Liver (tissue), 8 donors: ENCODE measurements at regions not wholly inside any gene's neighbourhood (a gene's known extent, or its start where the extent isn't known, plus 50 kb on each side); places are given as distances from the start of the nearest gene placed in this dataset.

Experiments used
- DNase-seq: peaks from one replicate; pipeline ENCODE4 v3.0.0-alpha.2; 2017; ENCODE audit warnings: low spot score
- H3K27ac ChIP-seq, 2 donors: one replicate each; pipeline ENCODE4 v1.7.0; 2013; ENCODE audit warnings: inconsistent platforms in 2 of 2, low read length in 2 of 2, control low read depth in 1 of 2, low read depth in 1 of 2, mild to moderate bottlenecking in 1 of 2
- H3K27me3 ChIP-seq, 4 donors: one replicate each; pipeline versions ENCODE4 v1.6.1 to v1.7.0; 2013; ENCODE audit warnings: low read length in 3 of 4, inconsistent platforms in 1 of 4, mild to moderate bottlenecking in 1 of 4, moderate library complexity in 1 of 4; ENCODE audit not compliant: control insufficient read depth in 4 of 4, insufficient read depth in 4 of 4
- H3K36me3 ChIP-seq, 4 donors: one replicate each; pipeline versions ENCODE4 v1.6.1 to v1.7.0; 2013; ENCODE audit warnings: low read length in 3 of 4, mild to moderate bottlenecking in 3 of 4, low read depth in 1 of 4, moderate library complexity in 1 of 4; ENCODE audit not compliant: control insufficient read depth in 4 of 4, insufficient read depth in 3 of 4
- H3K4me1 ChIP-seq, 4 donors: one replicate each; pipeline versions ENCODE4 v1.6.1 to v1.7.0; 2013; ENCODE audit warnings: low read length in 3 of 4, mild to moderate bottlenecking in 3 of 4, moderate library complexity in 1 of 4; ENCODE audit not compliant: control insufficient read depth in 4 of 4, insufficient read depth in 4 of 4
- H3K4me3 ChIP-seq, 3 donors: one replicate each; pipeline versions ENCODE4 v1.6.1 to v1.7.0; 2013; ENCODE audit warnings: low read length in 3 of 3, control low read depth in 1 of 3, low read depth in 1 of 3, mild to moderate bottlenecking in 1 of 3
- H3K9ac ChIP-seq, 2 donors: one replicate each; pipeline ENCODE4 v1.7.0; 2013; ENCODE audit warnings: low read length in 2 of 2, mild to moderate bottlenecking in 2 of 2, moderate library complexity in 2 of 2, control low read depth in 1 of 2, low read depth in 1 of 2
- H3K9me3 ChIP-seq, 4 donors: one replicate each; pipeline versions ENCODE4 v1.6.1 to v1.7.0; 2013; ENCODE audit warnings: low read length in 3 of 4; ENCODE audit not compliant: control insufficient read depth in 4 of 4
- FOXA1 ChIP-seq: IDR thresholded peaks from 2 replicates; pipeline ENCODE4 v1.6.1; 2016; ENCODE audit warnings: antibody characterized with exemption
- FOXA2 ChIP-seq: IDR thresholded peaks from 2 replicates; pipeline ENCODE4 v1.6.1; 2016; ENCODE audit warnings: antibody characterized with exemption
- GABPA ChIP-seq, 2 donors: IDR thresholded peaks in 1 of 2; conservative IDR thresholded peaks in 1 of 2; 2 replicates each; pipeline ENCODE4 v1.6.1; 2016; ENCODE audit warnings: antibody characterized with exemption in 2 of 2, mild to moderate bottlenecking in 1 of 2, moderate library complexity in 1 of 2
- HNF4A ChIP-seq, 2 donors: conservative IDR thresholded peaks; 2 replicates each; pipeline ENCODE4 v1.6.1; 2016; ENCODE audit warnings: antibody characterized with exemption in 2 of 2, mild to moderate bottlenecking in 2 of 2
- HNF4G ChIP-seq: IDR thresholded peaks from 2 replicates; pipeline ENCODE4 v1.6.1; 2016; ENCODE audit warnings: antibody characterized with exemption
- JUND ChIP-seq, 2 donors: IDR thresholded peaks; 2 replicates each; pipeline ENCODE4 v1.6.1; 2016; ENCODE audit warnings: antibody characterized with exemption in 2 of 2
- NR2F2 ChIP-seq: IDR thresholded peaks from 2 replicates; pipeline ENCODE4 v1.6.1; 2016; ENCODE audit warnings: antibody characterized with exemption
- RAD21 ChIP-seq, 2 donors: IDR thresholded peaks; 2 replicates each; pipeline ENCODE4 v1.6.1; 2016; ENCODE audit warnings: antibody characterized with exemption in 2 of 2, mild to moderate bottlenecking in 2 of 2
- RXRA ChIP-seq, 2 donors: IDR thresholded peaks; 2 replicates each; pipeline ENCODE4 v1.6.1; 2017 to 2018; ENCODE audit warnings: antibody characterized with exemption in 2 of 2, mild to moderate bottlenecking in 1 of 2
- SP1 ChIP-seq: IDR thresholded peaks from 2 replicates; pipeline ENCODE4 v1.6.1; 2018; ENCODE audit warnings: antibody characterized with exemption, mild to moderate bottlenecking
- TAF1 ChIP-seq: conservative IDR thresholded peaks from 2 replicates; pipeline ENCODE4 v1.6.1; 2016; ENCODE audit warnings: antibody characterized with exemption, mild to moderate bottlenecking
- YY1 ChIP-seq: IDR thresholded peaks from 2 replicates; pipeline ENCODE4 v1.6.1; 2016; ENCODE audit warnings: antibody characterized with exemption, mild to moderate bottlenecking
- WGBS: extraction: QIAGEN DNeasy Blood & Tissue Kit; methylation state at CpG from one replicate; pipeline ENCODE4 v1.1.7; 2013; 5-methylcytosine and 5-hydroxymethylcytosine counted together
- TF ChIP-seq, protein P1 (sequence below): IDR thresholded peaks from 2 replicates; pipeline ENCODE4 v1.6.1; 2016; ENCODE audit warnings: antibody characterized with exemption
- TF ChIP-seq, protein P2 (sequence below): IDR thresholded peaks from 2 replicates; pipeline ENCODE4 v1.6.1; 2016; ENCODE audit warnings: antibody characterized with exemption
- TF ChIP-seq, protein P3 (sequence below): fragments of 150-350 bp; IDR thresholded peaks from 2 replicates; pipeline ENCODE4 v1.5.1; 2017; ENCODE audit warnings: improper control_type of control experiment, low read depth, low read length; ENCODE audit not compliant: missing input control
- TF ChIP-seq, protein P4 (sequence below): IDR thresholded peaks from 2 replicates; pipeline ENCODE4 v1.6.1; 2016; ENCODE audit warnings: antibody characterized with exemption
- donor health status: healthy.
- donor health status: healthy.
- donor health status: healthy.
- donor health status: healthy.
- donor health status: healthy.

DNA sequence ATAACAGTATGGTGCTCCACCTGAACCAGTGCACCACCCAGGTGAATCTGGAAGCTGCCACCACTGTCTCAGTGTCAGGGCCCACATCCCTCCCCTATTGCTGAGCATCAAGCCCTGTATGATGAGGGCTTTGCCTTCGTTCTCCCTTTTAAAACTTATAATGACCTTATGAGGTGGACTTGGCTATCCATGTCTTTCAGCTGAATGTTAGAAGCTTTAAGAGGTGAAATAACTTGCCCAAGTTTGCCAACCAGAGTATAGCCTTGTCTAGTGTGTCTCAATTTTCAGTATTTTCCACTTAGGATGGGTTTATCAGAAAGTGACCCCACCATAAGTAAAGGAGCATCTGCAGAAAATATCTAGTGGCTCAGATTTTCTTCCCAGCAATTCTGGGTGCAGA lies 87.8 kb downstream of the SHOX2 start:
- Histone ChIP-seq H3K4me3 (no peak overlapping the region), H3K9ac (no peak overlapping the region), H3K36me3 (no peaks in the 10 kb centered on the region), H3K27me3 (no peaks in the 10 kb centered on the region), H3K27ac (no peak overlapping the region), H3K4me1 (no peaks in the 10 kb centered on the region), H3K9me3 (peaks cover 2 to 9% (median 6%) of the 10 kb centered on the region in 4 donors)
- TF ChIP-seq FOXA2 (no peak), JUND (IDR thresholded peaks at IDR 0.05) (no peak), GABPA (IDR thresholded peaks at IDR 0.05 in 1 of 2, conservative IDR thresholded peaks at IDR 0.05 in 1 of 2) (no peak), HNF4A (conservative IDR thresholded peaks at IDR 0.05) (no peak), RXRA (IDR thresholded peaks at IDR 0.05) (no peak)
- TF ChIP-seq, protein P1, sequence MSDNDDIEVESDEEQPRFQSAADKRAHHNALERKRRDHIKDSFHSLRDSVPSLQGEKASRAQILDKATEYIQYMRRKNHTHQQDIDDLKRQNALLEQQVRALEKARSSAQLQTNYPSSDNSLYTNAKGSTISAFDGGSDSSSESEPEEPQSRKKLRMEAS: no peak
- TF ChIP-seq, protein P2, sequence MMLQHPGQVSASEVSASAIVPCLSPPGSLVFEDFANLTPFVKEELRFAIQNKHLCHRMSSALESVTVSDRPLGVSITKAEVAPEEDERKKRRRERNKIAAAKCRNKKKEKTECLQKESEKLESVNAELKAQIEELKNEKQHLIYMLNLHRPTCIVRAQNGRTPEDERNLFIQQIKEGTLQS: no peak
- WGBS: 66% methylated on average over 1 of the region's 1 CpG
- DNase-seq: no peak

DNA sequence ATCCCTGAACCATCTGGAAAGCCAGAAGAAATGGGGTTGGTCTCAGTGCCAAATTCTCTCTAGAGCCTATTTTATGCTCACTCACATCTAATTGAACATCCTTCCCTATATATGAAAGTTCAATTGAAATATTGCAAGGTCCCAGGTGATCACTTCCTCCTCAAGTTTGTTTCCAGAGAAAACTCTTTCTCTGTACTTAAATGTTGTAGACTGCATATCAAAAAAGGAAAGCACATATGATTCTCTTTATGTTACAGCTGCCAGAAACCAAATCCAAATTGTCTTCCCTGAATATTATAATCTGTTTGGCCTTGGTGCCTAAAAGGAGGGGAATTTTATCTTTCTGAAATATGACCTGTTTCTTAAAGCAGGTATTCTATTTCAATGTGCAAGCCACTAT lies 93.3 kb downstream of the SHOX2 start:
- TF ChIP-seq, protein P3, sequence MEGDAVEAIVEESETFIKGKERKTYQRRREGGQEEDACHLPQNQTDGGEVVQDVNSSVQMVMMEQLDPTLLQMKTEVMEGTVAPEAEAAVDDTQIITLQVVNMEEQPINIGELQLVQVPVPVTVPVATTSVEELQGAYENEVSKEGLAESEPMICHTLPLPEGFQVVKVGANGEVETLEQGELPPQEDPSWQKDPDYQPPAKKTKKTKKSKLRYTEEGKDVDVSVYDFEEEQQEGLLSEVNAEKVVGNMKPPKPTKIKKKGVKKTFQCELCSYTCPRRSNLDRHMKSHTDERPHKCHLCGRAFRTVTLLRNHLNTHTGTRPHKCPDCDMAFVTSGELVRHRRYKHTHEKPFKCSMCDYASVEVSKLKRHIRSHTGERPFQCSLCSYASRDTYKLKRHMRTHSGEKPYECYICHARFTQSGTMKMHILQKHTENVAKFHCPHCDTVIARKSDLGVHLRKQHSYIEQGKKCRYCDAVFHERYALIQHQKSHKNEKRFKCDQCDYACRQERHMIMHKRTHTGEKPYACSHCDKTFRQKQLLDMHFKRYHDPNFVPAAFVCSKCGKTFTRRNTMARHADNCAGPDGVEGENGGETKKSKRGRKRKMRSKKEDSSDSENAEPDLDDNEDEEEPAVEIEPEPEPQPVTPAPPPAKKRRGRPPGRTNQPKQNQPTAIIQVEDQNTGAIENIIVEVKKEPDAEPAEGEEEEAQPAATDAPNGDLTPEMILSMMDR: no peak
- TF ChIP-seq, protein P4, sequence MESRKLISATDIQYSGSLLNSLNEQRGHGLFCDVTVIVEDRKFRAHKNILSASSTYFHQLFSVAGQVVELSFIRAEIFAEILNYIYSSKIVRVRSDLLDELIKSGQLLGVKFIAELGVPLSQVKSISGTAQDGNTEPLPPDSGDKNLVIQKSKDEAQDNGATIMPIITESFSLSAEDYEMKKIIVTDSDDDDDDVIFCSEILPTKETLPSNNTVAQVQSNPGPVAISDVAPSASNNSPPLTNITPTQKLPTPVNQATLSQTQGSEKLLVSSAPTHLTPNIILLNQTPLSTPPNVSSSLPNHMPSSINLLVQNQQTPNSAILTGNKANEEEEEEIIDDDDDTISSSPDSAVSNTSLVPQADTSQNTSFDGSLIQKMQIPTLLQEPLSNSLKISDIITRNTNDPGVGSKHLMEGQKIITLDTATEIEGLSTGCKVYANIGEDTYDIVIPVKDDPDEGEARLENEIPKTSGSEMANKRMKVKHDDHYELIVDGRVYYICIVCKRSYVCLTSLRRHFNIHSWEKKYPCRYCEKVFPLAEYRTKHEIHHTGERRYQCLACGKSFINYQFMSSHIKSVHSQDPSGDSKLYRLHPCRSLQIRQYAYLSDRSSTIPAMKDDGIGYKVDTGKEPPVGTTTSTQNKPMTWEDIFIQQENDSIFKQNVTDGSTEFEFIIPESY: no peak
- TF ChIP-seq GABPA (IDR thresholded peaks at IDR 0.05 in 1 of 2, conservative IDR thresholded peaks at IDR 0.05 in 1 of 2) (no peak), JUND (IDR thresholded peaks at IDR 0.05) (no peak), SP1 (no peak), FOXA2 (no peak), RXRA (IDR thresholded peaks at IDR 0.05) (no peak), NR2F2 (no peak), RAD21 (IDR thresholded peaks at IDR 0.05) (no peak), FOXA1 (no peak), TAF1 (no peak), HNF4A (conservative IDR thresholded peaks at IDR 0.05) (no peak), YY1 (no peak), HNF4G (no peak)
- TF ChIP-seq, protein P1: no peak
- TF ChIP-seq, protein P2: no peak
- Histone ChIP-seq H3K4me1 (no peaks in the 10 kb centered on the region), H3K9ac (no peak overlapping the region), H3K27ac (no peak overlapping the region), H3K27me3 (no peaks in the 10 kb centered on the region), H3K9me3 (peaks cover 2 to 10% (median 4%) of the 10 kb centered on the region in 4 donors), H3K36me3 (no peaks in the 10 kb centered on the region), H3K4me3 (no peak overlapping the region)
- no peak for DNase-seq
